Spleen (tissue), 11 donors: ENCODE measurements at regions not wholly inside any gene's neighbourhood (a gene's known extent, or its start where the extent isn't known, plus 50 kb on each side); places are given as distances from the start of the nearest gene placed in this dataset.

Source experiments
- DNase-seq: peaks from one replicate; pipeline ENCODE4 v3.0.0-alpha.2; 2020
- H3K27ac ChIP-seq, 8 donors: fragments of 200-600 bp; sonication (generic) in 7 of 8; 1 replicate in 4 of 8; 2 replicates in 4 of 8; pipeline versions ENCODE4 v1.5.0 to v1.8.0; 2016 to 2021; ENCODE audit warnings: inconsistent platforms in 4 of 8, mild to moderate bottlenecking in 4 of 8, moderate library complexity in 1 of 8
- H3K27me3 ChIP-seq, 7 donors: fragments of 200-600 bp; sonication (generic) in 6 of 7; replicated peaks in 1 of 7; 1 replicate in 4 of 7; 2 replicates in 3 of 7; pipeline versions ENCODE4 v1.5.0 to v1.8.0; 2016 to 2021; ENCODE audit warnings: inconsistent platforms in 3 of 7, mild to moderate bottlenecking in 1 of 7
- H3K36me3 ChIP-seq, 6 donors: fragments of 200-600 bp; sonication (generic) in 5 of 6; 1 replicate in 4 of 6; 2 replicates in 2 of 6; pipeline versions ENCODE4 v1.5.0 to v1.8.0; 2016 to 2021; ENCODE audit warnings: inconsistent platforms in 2 of 6
- H3K4me1 ChIP-seq, 6 donors: fragments of 200-600 bp; sonication (generic) in 5 of 6; 1 replicate in 3 of 6; 2 replicates in 3 of 6; pipeline versions ENCODE4 v1.5.0 to v1.8.0; 2016 to 2021; ENCODE audit warnings: inconsistent platforms in 3 of 6
- H3K4me3 ChIP-seq, 8 donors: fragments of 200-600 bp; sonication (generic) in 7 of 8; 1 replicate in 4 of 8; 2 replicates in 4 of 8; pipeline versions ENCODE4 v1.5.0 to v1.8.0; 2016 to 2021; ENCODE audit warnings: inconsistent platforms in 4 of 8, mild to moderate bottlenecking in 4 of 8, moderate library complexity in 2 of 8
- H3K9me3 ChIP-seq, 8 donors: fragments of 200-600 bp; sonication (generic) in 7 of 8; 1 replicate in 4 of 8; 2 replicates in 4 of 8; pipeline versions ENCODE4 v1.5.0 to v1.8.0; 2016 to 2021; ENCODE audit warnings: inconsistent platforms in 4 of 8
- POLR2A ChIP-seq, 3 donors: fragments of 450-650 bp; IDR thresholded peaks; one replicate each; pipeline ENCODE4 v1.5.1; 2017; ENCODE audit warnings: antibody characterized with exemption in 3 of 3, mild to moderate bottlenecking in 1 of 3
- POLR2AphosphoS5 ChIP-seq, 3 donors: sonication (generic); formaldehyde crosslinking; IDR thresholded peaks; one replicate each; pipeline ENCODE4 v1.5.1; 2017; ENCODE audit warnings: antibody characterized with exemption in 3 of 3
- WGBS, 5 donors: extraction: QIAGEN DNeasy Blood & Tissue Kit in 3 of 5; methylation state at CpG; one replicate each; pipeline versions ENCODE4 v1.1.5 to v1.1.7; 2013 to 2018; 5-methylcytosine and 5-hydroxymethylcytosine counted together
- intact Hi-C: fragments of 100-400 bp; cut with DNase I; formaldehyde crosslinking; loops from one replicate; pipeline ENCODE4 v1.15.0; 2023; ENCODE audit warnings: low total_unique reads
- TF ChIP-seq, protein P1 (sequence below), 11 experiments: fragments of 200-600 bp in 7 of 11; fragments of 450-650 bp in 4 of 11; sonication (generic) in 4 of 11; IDR thresholded peaks in 8 of 11; conservative IDR thresholded peaks in 3 of 11; 1 replicate in 7 of 11; 2 replicates in 4 of 11; pipeline versions ENCODE4 v1.4.0 to v1.8.0; 2016 to 2021; ENCODE audit warnings: antibody characterized with exemption in 11 of 11, inconsistent platforms in 4 of 11, mild to moderate bottlenecking in 1 of 11
- donor health status: healthy with polysubstance abuse.
- donor health status: DM: no; HTN: no; CAD: no; lungs with moderate emphysema.
- donor health status: DM: no; HTN: no; CAD: no.
- donor health status: Bipolar disorder and iron deficiency.
- donor health status: healthy.
- donor health status: DM: no; HTN: no; CAD: no.
- donor health status: DM: yes; HTN: yes; CAD: no.

DNA sequence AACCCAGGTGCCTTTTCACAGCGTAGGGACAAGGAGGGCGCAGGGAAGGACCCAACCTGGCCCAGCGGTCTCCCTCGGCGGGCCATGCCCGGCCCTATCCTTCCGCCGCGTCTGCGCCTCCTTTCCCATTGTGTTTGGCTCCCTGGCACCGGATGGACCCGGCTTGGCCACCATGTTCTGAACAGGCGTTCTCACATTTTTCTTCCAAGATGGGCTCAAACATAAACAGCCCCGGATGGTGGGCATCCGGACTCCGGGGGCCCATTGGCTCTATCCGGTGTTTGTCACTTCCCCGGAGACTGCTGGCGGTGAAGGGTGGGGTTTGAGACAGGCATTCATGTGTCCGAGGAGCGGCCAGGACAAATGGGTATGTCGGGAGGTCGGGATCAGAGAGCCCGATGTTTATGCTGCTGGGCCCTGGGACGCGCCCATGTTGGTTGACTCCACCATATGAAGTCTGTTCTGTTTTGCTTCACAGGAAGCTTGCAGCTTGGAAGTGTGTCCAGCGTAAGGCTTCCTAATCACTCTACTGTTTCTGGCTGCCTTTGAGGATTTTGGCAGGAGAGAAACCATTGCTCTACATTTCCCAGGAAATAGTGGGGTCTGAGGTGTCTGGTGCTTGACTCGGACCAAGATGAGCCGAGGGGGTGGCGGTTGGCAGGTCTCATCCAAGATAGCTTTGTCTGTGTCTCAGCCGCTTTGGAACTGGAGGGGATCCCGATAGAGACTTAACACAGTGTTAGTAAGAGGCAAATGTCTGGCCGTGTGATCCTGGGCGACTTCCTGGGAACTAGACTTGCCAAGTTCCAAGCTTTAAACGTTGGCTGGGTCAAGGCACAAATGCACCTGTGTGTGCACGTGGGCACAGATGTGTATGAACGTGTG, 188.3 kb downstream of the IRF8 start:
- peaks cover 0 to 31% (median 0%) of the 10 kb centered on the region in 7 donors for H3K27me3 ChIP-seq
- H3K4me3 ChIP-seq, result no peak overlapping the region
- DNase-seq, result peak; percentile 60
- TF ChIP-seq, protein P1, sequence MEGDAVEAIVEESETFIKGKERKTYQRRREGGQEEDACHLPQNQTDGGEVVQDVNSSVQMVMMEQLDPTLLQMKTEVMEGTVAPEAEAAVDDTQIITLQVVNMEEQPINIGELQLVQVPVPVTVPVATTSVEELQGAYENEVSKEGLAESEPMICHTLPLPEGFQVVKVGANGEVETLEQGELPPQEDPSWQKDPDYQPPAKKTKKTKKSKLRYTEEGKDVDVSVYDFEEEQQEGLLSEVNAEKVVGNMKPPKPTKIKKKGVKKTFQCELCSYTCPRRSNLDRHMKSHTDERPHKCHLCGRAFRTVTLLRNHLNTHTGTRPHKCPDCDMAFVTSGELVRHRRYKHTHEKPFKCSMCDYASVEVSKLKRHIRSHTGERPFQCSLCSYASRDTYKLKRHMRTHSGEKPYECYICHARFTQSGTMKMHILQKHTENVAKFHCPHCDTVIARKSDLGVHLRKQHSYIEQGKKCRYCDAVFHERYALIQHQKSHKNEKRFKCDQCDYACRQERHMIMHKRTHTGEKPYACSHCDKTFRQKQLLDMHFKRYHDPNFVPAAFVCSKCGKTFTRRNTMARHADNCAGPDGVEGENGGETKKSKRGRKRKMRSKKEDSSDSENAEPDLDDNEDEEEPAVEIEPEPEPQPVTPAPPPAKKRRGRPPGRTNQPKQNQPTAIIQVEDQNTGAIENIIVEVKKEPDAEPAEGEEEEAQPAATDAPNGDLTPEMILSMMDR (IDR thresholded peaks at IDR 0.05 in 8 of 11, conservative IDR thresholded peaks at IDR 0.05 in 3 of 11), result no peak
- TF ChIP-seq POLR2A (IDR thresholded peaks at IDR 0.05) (no peak), POLR2AphosphoS5 (IDR thresholded peaks at IDR 0.05) (no peak)
- whole genome bisulfite sequencing, 5 donors, result 84 to 87% (median 86%) methylated on average over 33 to 37 of the region's 37 CpGs
- H3K36me3 ChIP-seq, result no peaks in the 10 kb centered on the region
- peaks cover 0 to 7% (median 0%) of the 10 kb centered on the region in 6 donors for H3K4me1 ChIP-seq
- H3K27ac ChIP-seq, result no peak overlapping the region
- intact Hi-C loops, result no loop called here
- no peaks in the 10 kb centered on the region for H3K9me3 ChIP-seq

DNA sequence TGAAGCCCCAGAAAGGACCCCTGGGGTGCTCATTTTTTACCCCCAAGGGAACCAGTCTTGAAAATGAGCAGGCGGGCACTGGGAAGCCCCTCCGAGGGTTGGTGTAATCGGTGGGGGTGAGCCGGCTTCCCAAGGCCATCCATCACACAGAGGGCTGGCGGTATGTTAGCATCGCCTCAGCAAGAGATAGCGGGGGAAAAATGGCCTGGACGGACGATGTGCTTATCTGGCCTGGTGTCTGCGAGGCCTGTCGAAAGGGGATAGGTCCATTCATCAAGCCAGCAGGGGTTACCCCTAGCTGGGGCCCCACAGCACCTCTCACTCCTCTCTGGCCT, 188.9 kb downstream of the IRF8 start:
- Histone ChIP-seq H3K4me1 (peaks cover 0 to 7% (median 0%) of the 10 kb centered on the region in 6 donors), H3K4me3 (no peak overlapping the region), H3K27me3 (peaks cover 0 to 25% (median 0%) of the 10 kb centered on the region in 7 donors), H3K27ac (no peak overlapping the region), H3K36me3 (no peaks in the 10 kb centered on the region), H3K9me3 (no peaks in the 10 kb centered on the region)
- WGBS, 5 donors, result 82 to 91% (median 85%) methylated on average over 10 to 11 of the region's 11 CpGs
- peak; percentile 58 for DNase-seq
- TF ChIP-seq POLR2AphosphoS5 (IDR thresholded peaks at IDR 0.05) (no peak), POLR2A (IDR thresholded peaks at IDR 0.05) (no peak)
- TF ChIP-seq, protein P1 (IDR thresholded peaks at IDR 0.05 in 8 of 11, conservative IDR thresholded peaks at IDR 0.05 in 3 of 11), result no peak
- intact Hi-C loops, result no loop called here

DNA sequence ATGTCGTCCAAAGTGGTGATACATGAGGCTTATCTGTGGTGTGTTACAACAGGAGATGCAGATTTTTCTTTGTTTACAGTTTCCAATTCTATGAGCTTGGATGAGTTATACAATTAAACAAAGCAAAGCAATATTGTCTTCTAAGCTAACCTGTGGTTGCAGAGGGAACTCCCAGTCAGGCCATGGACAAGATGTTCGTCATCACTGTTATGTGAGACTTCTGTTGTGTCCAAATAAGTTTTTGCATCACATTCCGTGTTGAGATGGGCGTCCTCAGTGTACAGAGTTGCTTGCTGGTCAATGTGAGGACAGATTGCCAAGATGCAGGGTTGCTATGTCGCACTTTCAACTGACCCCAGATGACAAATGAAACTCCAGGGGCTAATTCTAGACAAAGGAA, 189.3 kb downstream of the IRF8 start:
- no peaks in the 10 kb centered on the region for H3K36me3 ChIP-seq
- TF ChIP-seq POLR2A (IDR thresholded peaks at IDR 0.05) (no peak), POLR2AphosphoS5 (IDR thresholded peaks at IDR 0.05) (no peak)
- TF ChIP-seq, protein P1 (IDR thresholded peaks at IDR 0.05 in 8 of 11, conservative IDR thresholded peaks at IDR 0.05 in 3 of 11), result no peak
- WGBS, 5 donors, result 80 to 90% (median 86%) methylated on average over 5 of the region's 5 CpGs
- H3K4me3 ChIP-seq, result no peak overlapping the region
- H3K4me1 ChIP-seq, result peaks cover 0 to 7% (median 0%) of the 10 kb centered on the region in 6 donors
- H3K27ac ChIP-seq, result no peak overlapping the region
- intact Hi-C loops, result no loop called here
- no peaks in the 10 kb centered on the region for H3K9me3 ChIP-seq
- no peak for DNase-seq
- peaks cover 0 to 20% (median 0%) of the 10 kb centered on the region in 7 donors for H3K27me3 ChIP-seq

DNA sequence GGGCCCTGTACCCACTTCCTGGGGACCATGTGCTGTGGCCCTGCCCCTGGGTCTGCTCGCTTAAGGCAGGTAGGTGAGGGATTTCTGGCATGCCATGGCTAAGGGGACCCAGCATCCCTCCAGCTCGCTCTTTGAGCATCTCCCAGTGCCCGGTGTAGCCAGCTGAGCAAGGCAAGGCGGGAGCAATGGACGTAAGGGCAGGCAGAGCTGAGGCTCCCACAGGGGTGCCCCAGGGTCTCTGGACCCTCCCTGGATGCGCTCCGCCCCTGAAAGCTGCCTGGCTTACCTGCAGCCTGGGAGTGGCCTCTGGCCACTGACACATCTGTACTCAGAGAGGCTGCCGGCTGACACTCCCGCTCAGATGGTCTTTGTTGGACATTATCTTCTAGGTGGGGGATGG, 189.9 kb downstream of the IRF8 start:
- 85 to 95% (median 88%) methylated on average over 4 to 9 of the region's 9 CpGs for WGBS, 5 donors
- H3K9me3 ChIP-seq, result no peaks in the 10 kb centered on the region
- no peak overlapping the region for H3K27ac ChIP-seq
- TF ChIP-seq POLR2A (IDR thresholded peaks at IDR 0.05) (no peak), POLR2AphosphoS5 (IDR thresholded peaks at IDR 0.05) (no peak)
- TF ChIP-seq, protein P1 (IDR thresholded peaks at IDR 0.05 in 8 of 11, conservative IDR thresholded peaks at IDR 0.05 in 3 of 11), result no peak
- intact Hi-C loops, result no loop called here
- H3K4me3 ChIP-seq, result no peak overlapping the region
- H3K36me3 ChIP-seq, result no peaks in the 10 kb centered on the region
- DNase-seq, result peak; percentile 49
- H3K27me3 ChIP-seq, result peaks cover 0 to 15% (median 0%) of the 10 kb centered on the region in 7 donors
- H3K4me1 ChIP-seq, result peaks cover 0 to 7% (median 0%) of the 10 kb centered on the region in 6 donors
